SK-N-SH (cell line): ENCODE measurements at regions not wholly inside any gene's neighbourhood (a gene's known extent, or its start where the extent isn't known, plus 50 kb on each side); places are given as distances from the start of the nearest gene placed in this dataset.

ENCODE experiments used
- CTCF ChIA-PET: fragments of 300-600, 350-600 bp; formaldehyde crosslinking; extraction: SDS; loops from one replicate; lab custom pipeline; 2021; lab: Yijun Ruan, JAX
- POLR2A ChIA-PET: fragments of 350-600 bp; sonication (Branson Sonifier 250); formaldehyde crosslinking; extraction: SDS; loops from one replicate; lab custom pipeline; 2020; ENCODE audit warnings: antibody characterized with exemption, inconsistent platforms; lab: Yijun Ruan, JAX
- DNase-seq: peaks from one replicate; pipeline ENCODE4 v3.0.0; 2012
- H2AFZ ChIP-seq: fragments of 200-600 bp; sonication (generic); 2 replicates; pipeline ENCODE4 v1.8.1; 2016; ENCODE audit warnings: antibody characterized with exemption, mild to moderate bottlenecking, low read depth
- H3F3A ChIP-seq: fragments of 200-600 bp; sonication (generic); replicated peaks from 2 replicates; pipeline ENCODE3; 2016; ENCODE audit warnings: antibody characterized with exemption, mild to moderate bottlenecking; ENCODE audit not compliant: insufficient read depth
- H3K27ac ChIP-seq, 2 experiments: fragments of 200-500 bp in 1 of 2; fragments of 200-600 bp in 1 of 2; sonication (Bioruptor generic) in 1 of 2; sonication (generic), shearing (Covaris generic) in 1 of 2; 2 replicates each; pipeline versions ENCODE4 v1.5.1 to v1.6.1; 2014 to 2016; ENCODE audit warnings: low read depth in 2 of 2, inconsistent platforms in 1 of 2, low read length in 1 of 2, mild to moderate bottlenecking in 1 of 2, mixed read lengths in 1 of 2
- H3K27me3 ChIP-seq: fragments of 200-600 bp; sonication (generic), shearing (Covaris generic); 2 replicates; pipeline ENCODE4 v1.6.1; 2016; ENCODE audit warnings: mixed run types; ENCODE audit not compliant: insufficient read depth
- H3K36me3 ChIP-seq, 2 experiments: fragments of 200-500 bp in 1 of 2; fragments of 200-600 bp in 1 of 2; sonication (Bioruptor generic) in 1 of 2; sonication (generic) in 1 of 2; replicated peaks in 1 of 2; 2 replicates each; pipeline versions ENCODE3 to v1.5.1; 2014 to 2016; ENCODE audit warnings: low read length in 1 of 2, mild to moderate bottlenecking in 1 of 2; ENCODE audit not compliant: insufficient read depth in 2 of 2, control insufficient read depth in 1 of 2
- H3K4me1 ChIP-seq, 2 experiments: fragments of 200-500 bp in 1 of 2; fragments of 200-600 bp in 1 of 2; sonication (Bioruptor generic) in 1 of 2; sonication (generic), shearing (Covaris generic) in 1 of 2; 2 replicates each; pipeline versions ENCODE4 v1.5.1 to v1.6.1; 2014 to 2016; ENCODE audit warnings: low read depth in 1 of 2, low read length in 1 of 2, mixed run types in 1 of 2; ENCODE audit not compliant: insufficient read depth in 2 of 2, control insufficient read depth in 1 of 2
- H3K4me2 ChIP-seq: fragments of 200-600 bp; sonication (generic), shearing (Covaris generic); 2 replicates; pipeline ENCODE4 v1.6.1; 2017; ENCODE audit warnings: mixed run types
- H3K4me3 ChIP-seq, 2 experiments: fragments of 200-500 bp in 1 of 2; fragments of 200-600 bp in 1 of 2; sonication (Bioruptor generic) in 1 of 2; sonication (generic), shearing (Covaris generic) in 1 of 2; 2 replicates each; pipeline versions ENCODE4 v1.5.1 to v1.8.1; 2014 to 2016; ENCODE audit warnings: low read depth in 2 of 2, inconsistent platforms in 1 of 2, low read length in 1 of 2, mild to moderate bottlenecking in 1 of 2, mixed read lengths in 1 of 2, moderate library complexity in 1 of 2
- H3K79me2 ChIP-seq: fragments of 200-600 bp; sonication (generic); 2 replicates; pipeline ENCODE4 v1.8.1; 2017; ENCODE audit warnings: mild to moderate bottlenecking; ENCODE audit not compliant: insufficient read depth
- H3K9ac ChIP-seq: fragments of 200-600 bp; sonication (generic); 2 replicates; pipeline ENCODE4 v1.6.1; 2017; ENCODE audit warnings: mixed run types
- H3K9me2 ChIP-seq: fragments of 200-600 bp; sonication (generic); 2 replicates; pipeline ENCODE4 v1.6.1; 2017; ENCODE audit warnings: mixed run types
- H3K9me3 ChIP-seq: fragments of 200-600 bp; sonication (generic); 2 replicates; pipeline ENCODE4 v1.6.1; 2017; ENCODE audit warnings: mixed run types, mild to moderate bottlenecking, moderate library complexity
- H4K20me1 ChIP-seq: fragments of 200-600 bp; sonication (generic); 2 replicates; pipeline ENCODE4 v1.6.1; 2017; ENCODE audit warnings: mild to moderate bottlenecking, mixed run types; ENCODE audit not compliant: insufficient read depth
- FOSL2 ChIP-seq: IDR thresholded peaks from 2 replicates; pipeline ENCODE4 v1.4.0; 2012; ENCODE audit warnings: low read depth, mild to moderate bottlenecking, moderate library complexity, borderline replicate concordance
- GATA2 ChIP-seq: sonication (generic); formaldehyde crosslinking; IDR thresholded peaks from 2 replicates; pipeline ENCODE4 v1.5.0; 2020; ENCODE audit warnings: mild to moderate bottlenecking, missing genetic modification reagents
- MEF2A ChIP-seq: IDR thresholded peaks from 2 replicates; pipeline ENCODE4 v1.4.0; 2012; ENCODE audit warnings: low read depth, borderline replicate concordance
- MXI1 ChIP-seq: IDR thresholded peaks from 2 replicates; pipeline ENCODE4 v1.6.1; 2012; ENCODE audit warnings: mild to moderate bottlenecking, low read depth, low read length, improper control_type of control experiment
- NFIC ChIP-seq: IDR thresholded peaks from 2 replicates; pipeline ENCODE4 v1.4.0; 2012; ENCODE audit warnings: borderline replicate concordance
- NRF1 ChIP-seq: IDR thresholded peaks from 2 replicates; pipeline ENCODE4 v1.6.1; 2012; ENCODE audit warnings: low read depth, mild to moderate bottlenecking, low read length
- PBX3 ChIP-seq: IDR thresholded peaks from 2 replicates; pipeline ENCODE4; 2012
- POLR2AphosphoS5 ChIP-seq: IDR thresholded peaks from 2 replicates; pipeline ENCODE4 v1.6.1; 2012; ENCODE audit warnings: low read depth, low read length
- RFX5 ChIP-seq: IDR thresholded peaks from 2 replicates; pipeline ENCODE4 v1.6.1; 2012; ENCODE audit warnings: mild to moderate bottlenecking, improper control_type of control experiment, low read length
- SIN3A ChIP-seq: IDR thresholded peaks from 2 replicates; pipeline ENCODE4 v1.6.1; 2012; ENCODE audit warnings: low read depth, mild to moderate bottlenecking, low read length, moderate library complexity, borderline replicate concordance
- WGBS: methylation state at CpG from one replicate; pipeline ENCODE4 v1.1.6; 2017; ENCODE audit warnings: low lambda C conversion rate; 5-methylcytosine and 5-hydroxymethylcytosine counted together
- TF ChIP-seq, protein P1 (sequence below): IDR thresholded peaks from 2 replicates; pipeline ENCODE4 v1.4.0; 2012; ENCODE audit warnings: low read depth, borderline replicate concordance
- TF ChIP-seq, protein P2 (sequence below): IDR thresholded peaks from 2 replicates; pipeline ENCODE4 v1.4.0; 2012; ENCODE audit warnings: low read depth, borderline replicate concordance
- TF ChIP-seq, protein P3 (sequence below): fragments of 150-350 bp; IDR thresholded peaks from 2 replicates; pipeline ENCODE4 v1.6.1; 2017; ENCODE audit warnings: antibody characterized with exemption, low read length, low read depth, borderline replicate concordance

GRCh38 chr20:22524393-22525015 is 59.9 kb downstream of the FOXA2 start (continued):
- TF ChIP-seq, protein P1, sequence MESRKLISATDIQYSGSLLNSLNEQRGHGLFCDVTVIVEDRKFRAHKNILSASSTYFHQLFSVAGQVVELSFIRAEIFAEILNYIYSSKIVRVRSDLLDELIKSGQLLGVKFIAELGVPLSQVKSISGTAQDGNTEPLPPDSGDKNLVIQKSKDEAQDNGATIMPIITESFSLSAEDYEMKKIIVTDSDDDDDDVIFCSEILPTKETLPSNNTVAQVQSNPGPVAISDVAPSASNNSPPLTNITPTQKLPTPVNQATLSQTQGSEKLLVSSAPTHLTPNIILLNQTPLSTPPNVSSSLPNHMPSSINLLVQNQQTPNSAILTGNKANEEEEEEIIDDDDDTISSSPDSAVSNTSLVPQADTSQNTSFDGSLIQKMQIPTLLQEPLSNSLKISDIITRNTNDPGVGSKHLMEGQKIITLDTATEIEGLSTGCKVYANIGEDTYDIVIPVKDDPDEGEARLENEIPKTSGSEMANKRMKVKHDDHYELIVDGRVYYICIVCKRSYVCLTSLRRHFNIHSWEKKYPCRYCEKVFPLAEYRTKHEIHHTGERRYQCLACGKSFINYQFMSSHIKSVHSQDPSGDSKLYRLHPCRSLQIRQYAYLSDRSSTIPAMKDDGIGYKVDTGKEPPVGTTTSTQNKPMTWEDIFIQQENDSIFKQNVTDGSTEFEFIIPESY, result no peak

DNA sequence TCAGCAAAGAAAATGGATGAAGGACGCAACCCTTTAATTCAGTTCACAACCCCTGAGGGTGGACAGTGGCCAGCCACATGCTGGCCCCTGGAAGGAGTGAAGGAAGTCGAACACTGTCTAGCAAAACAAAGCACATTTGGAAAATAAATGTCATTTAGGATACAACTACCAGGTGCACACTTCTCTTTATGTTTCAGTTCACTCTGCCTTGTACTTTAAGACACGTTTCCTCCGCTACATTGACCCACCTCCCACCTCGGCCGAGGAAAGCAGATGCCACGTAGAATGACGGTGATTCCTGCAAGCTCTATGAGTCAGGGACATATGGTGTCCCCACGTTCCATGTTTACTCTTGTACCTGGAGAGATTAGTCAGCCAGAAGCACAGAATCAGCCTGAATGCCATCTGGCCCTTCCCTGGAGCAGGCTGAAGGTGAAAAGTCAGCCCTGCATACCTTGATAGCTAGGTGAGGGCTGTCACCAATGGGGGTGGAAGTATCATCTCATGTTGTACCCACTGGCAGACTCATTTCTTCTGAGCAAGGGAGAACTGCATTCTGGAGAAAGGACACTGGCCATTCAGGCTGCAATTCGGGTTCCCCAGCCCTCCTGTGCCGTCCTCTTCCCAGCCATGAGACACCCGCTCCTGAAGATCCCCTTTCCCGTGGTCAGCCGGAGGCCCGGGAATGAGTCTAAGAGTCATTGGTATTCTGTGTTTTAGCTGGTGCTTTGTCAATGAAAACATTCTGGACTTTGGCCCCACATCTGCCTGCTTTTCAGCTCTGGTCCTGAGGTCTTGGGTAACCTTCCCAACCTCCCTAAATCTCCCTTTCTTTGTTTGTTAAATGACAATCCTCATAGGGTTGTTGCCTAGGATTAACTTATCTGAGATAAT is 60.6 kb downstream of the FOXA2 start:
- H3K27me3 ChIP-seq, result peaks cover 5% of the 10 kb centered on the region; the same call in 1 of the 2 replicates
- H4K20me1 ChIP-seq, result no peaks in the 10 kb centered on the region
- H3K79me2 ChIP-seq, result no peaks in the 10 kb centered on the region
- DNase-seq, result no peak
- ChIA-PET CTCF (no interaction called here), POLR2A (no interaction called here)
- H3K4me2 ChIP-seq, result no peak overlapping the region
- H3F3A ChIP-seq, result no peaks in the 10 kb centered on the region
- H3K4me1 ChIP-seq, result no peaks in the 10 kb centered on the region
- no peak overlapping the region for H3K9ac ChIP-seq
- H3K36me3 ChIP-seq, result no peaks in the 10 kb centered on the region
- H3K27ac ChIP-seq, result no peak overlapping the region
- H3K4me3 ChIP-seq, result no peak overlapping the region
- H2AFZ ChIP-seq, result no peak overlapping the region
- TF ChIP-seq, protein P2, sequence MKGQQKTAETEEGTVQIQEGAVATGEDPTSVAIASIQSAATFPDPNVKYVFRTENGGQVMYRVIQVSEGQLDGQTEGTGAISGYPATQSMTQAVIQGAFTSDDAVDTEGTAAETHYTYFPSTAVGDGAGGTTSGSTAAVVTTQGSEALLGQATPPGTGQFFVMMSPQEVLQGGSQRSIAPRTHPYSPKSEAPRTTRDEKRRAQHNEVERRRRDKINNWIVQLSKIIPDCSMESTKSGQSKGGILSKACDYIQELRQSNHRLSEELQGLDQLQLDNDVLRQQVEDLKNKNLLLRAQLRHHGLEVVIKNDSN, result no peak
- TF ChIP-seq FOSL2, result no peak
- no peak for TF ChIP-seq MXI1
- TF ChIP-seq, protein P3, sequence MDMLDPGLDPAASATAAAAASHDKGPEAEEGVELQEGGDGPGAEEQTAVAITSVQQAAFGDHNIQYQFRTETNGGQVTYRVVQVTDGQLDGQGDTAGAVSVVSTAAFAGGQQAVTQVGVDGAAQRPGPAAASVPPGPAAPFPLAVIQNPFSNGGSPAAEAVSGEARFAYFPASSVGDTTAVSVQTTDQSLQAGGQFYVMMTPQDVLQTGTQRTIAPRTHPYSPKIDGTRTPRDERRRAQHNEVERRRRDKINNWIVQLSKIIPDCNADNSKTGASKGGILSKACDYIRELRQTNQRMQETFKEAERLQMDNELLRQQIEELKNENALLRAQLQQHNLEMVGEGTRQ, result no peak
- TF ChIP-seq GATA2 (CRISPR knock-in tag), result no peak
- H3K9me2 ChIP-seq, result no peaks in the 10 kb centered on the region
- H3K9me3 ChIP-seq, result no peaks in the 10 kb centered on the region
- 14% methylated on average over 15 of the region's 15 CpGs for WGBS

- Histone ChIP-seq H3K4me2 (no peak overlapping the region), H3K9ac (no peak overlapping the region), H3K27ac (no peak overlapping the region), H3K79me2 (no peaks in the 10 kb centered on the region), H3K9me2 (no peaks in the 10 kb centered on the region), H3K4me1 (no peaks in the 10 kb centered on the region), H3K36me3 (no peaks in the 10 kb centered on the region), H2AFZ (no peak overlapping the region), H4K20me1 (no peaks in the 10 kb centered on the region), H3K4me3 (no peak overlapping the region), H3F3A (no peaks in the 10 kb centered on the region), H3K27me3 (peaks cover 5% of the 10 kb centered on the region; the same call in 1 of the 2 replicates), H3K9me3 (no peaks in the 10 kb centered on the region)
- DNase-seq, result no peak
- ChIA-PET CTCF (no interaction called here), POLR2A (no interaction called here)
- WGBS, result 18% methylated on average over 7 of the region's 7 CpGs
- TF ChIP-seq NRF1 (no peak), POLR2AphosphoS5 (no peak), PBX3 (no peak), NFIC (no peak), RFX5 (no peak), MEF2A (no peak), SIN3A (no peak)
- TF ChIP-seq, protein P2, result no peak
- TF ChIP-seq, protein P3, result no peak
These were observed 61.3 kb downstream of the FOXA2 start for GRCh38 chr20:22523128-22523498.
